ENCODE measurements at regions not wholly inside any gene's neighbourhood (a gene's known extent, or its start where the extent isn't known, plus 50 kb on each side); places are given as distances from the start of the nearest gene placed in this dataset.
"Not testable (repeated sequence)": the region's sequence is repeated elsewhere in the genome, so short reads cannot be mapped to it uniquely, and the experiment has no call there.

GRCh38 chr14:105663323-105663722, 136.9 kb downstream of the TMEM121 start:
- not testable (repeated sequence) for DNase-seq

DNA sequence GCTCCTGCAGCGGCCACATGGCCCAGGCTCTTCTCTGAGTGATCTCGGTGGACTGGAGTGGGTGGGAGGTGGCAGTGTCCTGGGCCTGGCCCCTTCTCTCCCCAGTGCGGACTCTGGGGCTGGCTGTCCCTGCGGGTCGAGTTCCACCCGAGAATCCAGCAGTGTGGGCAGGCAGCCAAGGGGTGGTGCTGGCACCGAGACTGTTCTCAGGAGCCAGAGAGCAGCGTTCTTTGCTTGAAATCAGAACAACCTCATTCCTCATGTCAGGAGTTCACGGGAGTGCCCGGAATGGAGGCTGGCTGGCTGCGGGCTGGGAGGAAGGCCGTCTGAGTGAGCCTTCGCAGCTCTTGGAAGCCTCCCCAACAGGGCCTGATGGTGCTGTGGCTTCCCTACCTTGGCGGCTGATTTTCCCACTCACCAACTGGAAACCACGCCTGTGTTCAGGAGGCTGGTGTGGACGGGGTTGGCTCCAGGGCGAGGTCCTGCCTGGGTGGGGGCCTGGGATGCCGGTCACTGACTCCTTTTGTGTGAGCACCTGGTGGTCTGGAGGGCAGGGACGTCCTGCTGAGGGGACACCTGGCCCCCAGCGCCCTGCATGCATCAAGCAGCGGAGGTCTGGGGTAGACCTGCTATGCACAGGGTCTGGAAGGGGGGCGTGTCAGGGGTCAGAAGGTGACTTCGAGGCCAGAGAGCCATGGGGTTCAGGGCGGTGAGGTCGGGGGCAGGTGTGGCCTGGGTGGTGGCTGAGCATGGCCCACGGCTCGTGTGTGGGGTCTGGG, 137.6 kb downstream of the TMEM121 start:
- not testable (repeated sequence) for DNase-seq

DNA sequence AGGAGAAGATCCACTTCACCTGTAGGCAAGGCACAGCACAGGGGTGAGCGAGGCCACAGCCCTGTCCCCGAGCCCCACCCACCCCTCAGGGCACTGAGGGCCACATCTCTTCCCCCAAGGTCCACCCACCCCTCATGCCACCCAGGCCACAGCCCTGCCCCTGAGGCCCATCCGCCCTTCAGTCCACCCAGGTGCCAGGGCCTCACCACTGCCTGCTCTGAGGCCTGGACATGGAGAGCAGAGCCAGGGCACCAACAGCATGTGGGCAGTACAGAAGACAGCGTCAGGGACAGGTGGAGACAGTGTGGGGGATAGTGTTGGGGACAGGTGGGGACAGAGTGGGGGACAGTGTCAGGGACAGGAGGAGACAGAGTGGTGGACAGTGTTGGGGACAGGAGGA, 138.3 kb downstream of the TMEM121 start:
- DNase-seq: no peak

DNA sequence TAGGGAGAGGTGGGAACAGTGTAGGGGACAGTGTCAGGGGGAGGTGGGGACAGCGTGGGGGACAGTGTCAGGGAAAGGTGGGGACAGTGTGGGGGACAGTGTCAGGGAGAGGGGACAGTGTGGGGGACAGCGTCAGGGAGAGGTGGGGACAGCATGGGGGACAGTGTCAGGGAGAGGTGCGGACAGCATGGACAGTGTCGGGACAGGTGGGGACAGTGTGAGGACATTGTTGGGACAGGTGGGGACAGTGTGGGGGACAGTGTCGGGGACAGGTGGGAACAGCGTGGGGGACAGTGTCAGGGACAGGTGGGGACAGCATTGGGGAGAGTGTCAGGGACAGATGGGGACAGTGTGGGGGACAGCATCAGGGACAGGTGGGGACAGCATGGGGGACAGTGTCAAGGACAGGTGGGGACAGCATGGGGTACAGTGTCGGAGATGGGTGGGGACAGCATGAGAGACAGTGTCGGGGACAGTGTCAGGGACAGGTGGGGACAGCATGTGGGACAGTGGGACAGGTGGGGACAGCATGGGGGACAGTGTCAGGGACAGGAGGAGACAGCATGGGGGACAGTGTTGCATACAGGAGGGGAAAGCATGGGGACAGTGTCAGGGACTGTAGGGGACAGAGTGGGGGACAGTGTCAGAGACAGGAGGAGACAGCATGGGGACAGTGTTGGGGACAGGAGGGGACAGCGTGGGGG, 139.0 kb downstream of the TMEM121 start:
- DNase-seq: no peak

DNA sequence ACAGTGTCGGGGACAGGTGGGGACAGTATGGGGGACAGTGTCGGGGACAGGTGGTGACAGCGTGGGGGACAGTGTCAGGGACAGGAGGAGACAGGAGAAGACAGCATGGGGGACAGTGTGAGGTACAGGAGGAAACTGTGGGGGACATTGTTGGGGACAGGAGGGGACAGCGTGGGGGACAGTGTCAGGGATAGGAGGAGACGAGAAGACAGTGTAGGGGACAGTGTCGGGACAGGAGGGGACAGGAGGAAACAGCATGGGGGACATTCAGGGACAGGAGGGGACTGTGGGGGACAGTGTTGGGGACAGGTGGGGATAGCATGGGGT, 139.5 kb downstream of the TMEM121 start:
- no peak for DNase-seq

DNA sequence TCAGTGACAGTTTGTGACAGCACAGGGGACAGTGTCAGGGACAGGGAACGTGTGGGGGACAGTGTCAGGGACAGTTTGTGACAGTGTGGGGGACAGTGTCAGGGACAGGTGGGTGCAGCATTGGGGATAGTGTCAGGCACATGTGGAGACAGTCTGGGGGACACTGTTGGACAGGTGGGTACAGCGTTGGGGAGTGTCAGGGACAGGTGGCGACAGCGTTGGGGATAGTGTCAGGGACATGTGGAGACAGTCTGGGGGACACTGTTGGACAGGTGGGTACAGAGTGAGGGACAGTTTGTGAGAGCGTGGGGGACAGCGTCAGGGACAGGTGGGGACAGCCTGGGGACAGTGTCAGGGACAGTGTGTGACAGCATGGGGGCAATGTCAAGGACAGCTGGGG, 140.0 kb downstream of the TMEM121 start:
- no peak for DNase-seq

DNA sequence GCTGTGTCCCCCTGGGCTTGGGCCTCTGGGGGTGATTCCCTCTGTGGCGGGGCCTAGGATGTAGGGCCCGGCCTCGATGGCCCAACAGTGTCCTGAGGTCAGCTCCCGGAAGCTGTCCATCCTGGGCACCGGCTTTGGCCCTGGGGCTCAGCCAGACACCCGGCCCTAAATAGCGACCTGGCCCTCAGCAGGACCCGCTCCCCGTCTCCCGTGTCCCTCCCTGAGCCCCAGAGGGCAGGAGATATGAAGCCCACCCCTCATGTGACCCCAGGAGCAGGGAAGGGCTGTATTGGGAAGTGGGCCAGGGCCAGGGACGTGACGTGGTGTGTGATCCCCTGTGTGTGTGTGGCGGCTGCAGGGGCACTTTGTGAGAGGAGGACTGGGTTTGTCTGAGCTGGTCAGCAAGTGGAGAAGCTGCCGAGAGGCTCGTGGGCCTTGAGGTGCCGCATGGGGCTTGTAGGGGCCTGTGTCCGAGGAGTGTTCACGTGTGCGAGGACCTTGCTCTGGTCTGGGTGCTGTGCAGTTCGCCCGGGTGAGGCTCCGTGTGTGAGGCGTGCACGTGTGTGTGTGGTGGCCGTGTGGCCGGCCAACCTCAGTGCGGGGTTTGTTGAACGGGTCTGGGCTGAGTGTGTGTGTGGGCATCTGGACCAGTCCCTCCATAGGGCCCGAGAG, 140.7 kb downstream of the TMEM121 start:
- DNase-seq: not testable (repeated sequence)

DNA sequence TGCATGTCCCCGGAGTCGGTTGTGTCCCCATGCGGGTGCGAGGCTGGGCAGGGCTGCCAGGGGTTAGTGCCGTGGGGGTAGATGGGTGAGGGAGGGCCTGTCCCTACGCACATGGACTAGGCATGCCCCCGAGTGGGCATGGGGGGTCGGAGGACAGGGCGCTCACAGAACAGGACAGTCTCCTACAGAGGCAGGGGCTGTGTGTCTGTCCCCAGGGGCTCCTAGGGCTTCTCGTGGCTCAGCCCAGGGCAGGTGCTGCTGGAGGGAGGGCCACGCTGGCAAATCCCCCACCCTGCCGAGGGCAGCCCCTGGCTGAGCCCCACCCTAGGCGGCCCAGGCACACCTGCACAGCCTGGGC, 141.3 kb downstream of the TMEM121 start:
- DNase-seq: not testable (repeated sequence)

GRCh38 chr14:105668021-105668420, 141.6 kb downstream of the TMEM121 start:
- not testable (repeated sequence) for DNase-seq

DNA sequence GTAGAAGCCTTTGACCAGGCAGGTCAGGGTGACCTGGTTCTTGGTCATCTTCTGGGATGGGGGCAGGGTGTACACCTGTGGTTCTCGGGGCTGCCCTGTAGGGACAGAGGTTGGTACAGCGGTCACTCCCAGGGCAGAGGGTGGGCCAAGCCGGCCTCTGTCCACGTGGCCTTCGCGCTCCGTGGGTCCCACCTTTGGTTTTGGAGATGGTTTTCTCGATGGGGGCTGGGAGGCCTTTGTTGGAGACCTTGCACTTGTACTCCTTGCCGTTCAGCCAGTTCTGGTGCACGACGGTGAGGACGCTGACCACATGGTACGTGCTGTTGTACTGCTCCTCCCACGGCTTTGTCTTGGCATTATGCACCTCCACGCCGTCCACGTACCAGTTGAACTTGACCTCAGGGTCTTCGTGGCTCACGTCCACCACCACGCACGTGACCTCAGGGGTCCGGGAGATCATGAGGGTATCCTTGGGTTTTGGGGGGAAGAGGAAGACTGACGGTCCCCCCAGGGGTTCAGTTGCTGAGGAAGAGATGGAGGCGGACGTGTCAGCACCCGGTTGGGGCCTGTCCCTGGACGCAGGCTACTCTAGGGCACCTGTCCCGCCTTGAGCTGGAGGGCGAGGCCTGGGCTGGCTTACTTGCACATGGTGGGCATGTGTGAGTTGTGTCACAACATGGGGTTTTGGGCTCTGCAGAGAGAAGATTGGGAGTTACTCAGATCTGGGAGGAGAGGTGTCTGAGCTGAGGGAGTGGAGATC, 142.3 kb downstream of the TMEM121 start:
- not testable (repeated sequence) for DNase-seq

- not testable (repeated sequence) for DNase-seq
Observed at GRCh38 chr14:105669231-105669610, 142.8 kb downstream of the TMEM121 start.

- DNase-seq: not testable (repeated sequence)
Observed at GRCh38 chr14:105669646-105670045, 143.3 kb downstream of the TMEM121 start.

DNA sequence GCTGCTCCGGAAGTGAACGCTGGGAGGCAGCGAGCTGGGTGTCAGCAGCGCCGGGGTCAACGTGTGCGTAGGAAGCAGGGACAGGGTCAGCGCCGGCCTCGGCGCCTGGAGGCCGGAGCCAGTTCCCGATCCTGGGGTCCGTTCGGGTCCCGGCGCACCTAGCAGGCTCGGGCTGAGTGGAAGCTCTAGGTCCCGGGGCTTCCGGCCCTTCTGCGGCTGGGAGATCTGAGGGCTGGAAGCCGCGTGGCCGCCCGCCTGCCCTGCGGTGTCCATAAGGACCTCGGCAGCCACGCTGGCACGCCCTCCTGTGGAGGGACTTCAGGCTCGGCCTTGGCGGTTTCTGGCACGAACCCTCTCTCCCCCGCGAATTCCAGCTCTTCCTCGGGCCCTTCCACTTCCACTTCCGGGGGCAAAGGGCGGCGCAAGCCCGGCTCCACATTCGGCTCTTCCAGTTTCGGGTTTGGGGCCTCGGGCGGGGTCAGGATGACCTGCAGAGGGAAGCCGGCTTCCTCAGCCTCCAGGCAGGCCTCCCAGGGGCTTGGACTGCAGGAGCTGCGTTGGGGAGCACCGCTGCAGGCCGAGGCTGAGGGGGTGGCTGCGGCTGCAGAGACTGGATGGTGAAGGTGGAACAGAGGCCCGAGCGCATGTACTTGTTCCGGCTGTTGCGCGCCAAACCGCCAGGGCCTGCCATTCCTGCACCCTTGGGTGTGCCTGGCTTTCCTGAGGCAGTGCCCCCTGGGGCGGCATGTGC, 146.2 kb downstream of the TMEM121 start:
- DNase-seq: not testable (repeated sequence)

DNA sequence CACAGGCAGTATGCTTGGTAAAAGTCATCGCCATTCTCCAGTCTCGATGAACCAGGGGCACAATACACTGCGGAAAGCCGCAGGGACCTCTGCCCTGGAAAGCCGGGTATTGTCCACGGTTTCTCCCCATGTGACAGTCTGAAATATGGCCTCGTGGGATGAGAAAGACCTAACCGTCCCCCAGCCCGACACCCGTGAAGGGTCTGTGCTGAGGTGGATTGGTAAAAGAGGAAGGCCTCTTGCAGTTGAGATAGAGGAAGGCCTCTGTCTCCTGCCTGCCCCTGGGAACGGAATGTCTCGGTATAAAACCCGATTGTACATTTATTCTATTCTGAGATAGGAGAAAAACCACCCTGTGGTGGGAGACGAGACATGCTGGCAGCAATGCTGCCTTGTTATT, 149.1 kb downstream of the TMEM121 start:
- DNase-seq: not testable (repeated sequence)

DNA sequence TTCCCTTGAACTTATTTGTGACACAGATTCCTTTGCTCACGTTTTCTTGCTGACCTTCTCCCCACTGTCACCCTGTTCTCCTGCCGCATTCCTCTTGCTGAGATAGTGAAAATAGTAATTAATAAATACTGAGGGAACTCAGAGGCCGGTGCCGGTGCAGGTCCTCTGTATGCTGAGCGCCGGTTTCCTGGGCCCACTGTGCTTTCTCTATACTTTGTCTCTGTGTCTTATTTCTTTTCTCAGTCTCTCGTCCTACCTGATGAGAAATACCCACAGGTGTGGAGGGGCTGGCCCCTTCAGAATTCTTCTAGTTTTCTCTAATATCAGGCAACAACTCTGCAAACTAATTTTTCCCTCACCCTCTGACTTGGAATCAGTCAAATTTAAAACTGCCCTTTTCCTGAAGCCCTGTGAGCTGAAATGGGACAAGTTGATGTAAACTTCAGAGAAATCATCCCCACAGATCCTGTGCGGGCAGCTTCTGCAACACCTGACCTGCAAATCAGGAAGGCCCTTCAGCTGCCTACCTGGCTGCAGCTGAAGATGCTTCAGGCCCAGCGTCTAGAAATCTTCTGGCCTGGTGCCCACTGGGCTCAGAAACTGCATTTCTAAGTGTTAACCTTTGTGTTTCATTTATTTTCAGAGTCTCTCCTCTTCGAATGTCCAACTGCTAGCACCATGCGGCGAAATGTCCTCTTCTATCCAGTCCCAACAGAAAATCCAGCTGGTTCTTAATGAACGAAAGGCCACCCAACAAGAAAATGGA, 149.7 kb downstream of the TMEM121 start:
- DNase-seq: not testable (repeated sequence)

- not testable (repeated sequence) for DNase-seq
Observed at GRCh38 chr14:105678057-105678456, 151.7 kb downstream of the TMEM121 start.

DNA sequence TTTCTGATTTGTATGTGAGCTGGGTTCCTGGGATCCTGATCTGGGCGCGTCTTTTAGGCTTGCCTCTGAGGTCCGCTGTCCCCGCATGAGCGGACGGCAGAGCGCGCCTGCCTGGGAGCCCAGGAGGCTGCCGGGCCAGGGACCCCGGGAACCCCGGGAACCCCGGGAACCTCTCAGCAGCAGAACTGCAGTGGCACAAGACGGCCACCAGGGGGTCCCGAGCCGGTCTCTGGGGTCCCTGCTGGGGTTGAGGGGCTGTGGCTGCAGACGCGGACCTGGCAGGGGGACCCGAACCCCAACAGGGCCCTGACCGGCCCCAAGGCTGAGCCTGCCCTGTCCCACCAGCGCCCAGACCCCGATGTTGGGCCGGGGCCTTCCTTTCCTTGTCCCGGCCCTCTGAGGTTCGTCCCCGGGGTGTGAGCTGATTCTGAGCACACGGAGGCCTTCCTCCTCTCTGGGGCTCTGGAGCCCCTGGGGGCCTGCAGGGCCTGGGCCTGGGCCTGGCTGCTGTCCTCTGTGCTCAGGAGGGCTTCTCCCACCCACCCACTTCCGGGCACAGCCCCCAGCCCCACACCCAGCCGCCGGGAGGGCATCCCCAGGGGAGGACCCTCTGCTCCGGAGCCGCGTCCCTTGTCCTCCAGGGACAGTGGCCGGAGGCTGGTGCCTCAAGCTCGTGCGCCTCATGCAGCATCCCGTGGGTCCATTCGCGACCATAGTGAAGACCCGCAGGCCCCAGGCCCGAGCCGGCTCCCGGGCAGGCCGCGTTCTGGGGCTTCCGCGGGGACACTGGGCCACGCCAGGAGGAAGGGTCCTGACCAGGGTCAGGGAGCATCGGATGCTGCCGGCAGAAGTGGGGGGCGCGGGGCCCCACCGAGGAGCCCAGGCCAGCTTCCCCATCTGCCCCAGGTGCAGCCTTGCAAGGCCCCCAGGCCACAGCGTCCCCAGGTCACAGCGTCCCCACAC, 152.9 kb downstream of the TMEM121 start:
- not testable (repeated sequence) for DNase-seq

DNA sequence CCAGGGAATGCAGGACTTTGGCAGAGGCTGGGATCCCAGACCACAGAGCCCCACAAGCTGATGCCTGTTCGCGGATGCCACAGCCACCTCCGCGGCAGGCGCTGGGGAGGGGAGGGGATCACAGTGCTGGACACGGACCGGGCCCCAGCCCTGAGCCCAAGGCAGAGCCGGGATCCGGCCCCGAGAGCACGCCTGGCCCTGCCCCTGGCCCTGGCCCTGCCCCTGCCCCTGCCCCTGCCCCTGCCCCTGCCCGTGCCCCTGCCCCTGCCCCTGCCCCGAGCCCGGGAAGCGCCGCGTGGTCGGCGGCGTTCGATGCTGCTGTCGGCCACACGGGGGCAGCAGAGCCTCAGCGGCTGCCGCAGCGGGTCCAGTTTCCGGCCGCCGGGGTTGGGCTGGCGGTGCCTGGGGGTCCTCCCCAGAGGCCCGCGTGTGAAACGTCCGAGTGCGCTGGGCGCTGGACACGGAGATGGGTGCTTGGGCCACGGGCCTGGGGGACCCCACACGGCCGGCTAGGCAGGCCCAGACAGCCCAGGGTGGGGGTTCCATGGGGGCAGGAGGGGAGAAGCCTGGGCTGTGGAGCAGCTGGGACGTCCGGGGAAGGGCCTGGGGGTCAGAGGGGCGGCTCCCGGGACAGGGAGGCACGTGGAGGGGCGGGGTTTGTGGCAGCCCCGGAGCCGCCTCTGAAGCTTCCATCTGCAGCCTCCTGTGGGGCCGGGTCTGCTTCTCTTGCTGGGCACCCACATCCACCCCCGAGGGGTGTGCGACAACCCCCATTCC, 153.8 kb downstream of the TMEM121 start:
- DNase-seq: not testable (repeated sequence)

- not testable (repeated sequence) for DNase-seq
Observed at GRCh38 chr14:105680736-105681098, 154.3 kb downstream of the TMEM121 start.
